ENCODE measurements at regions not wholly inside any gene's neighbourhood (a gene's known extent, or its start where the extent isn't known, plus 50 kb on each side); places are given as distances from the start of the nearest gene placed in this dataset.

- Histone ChIP-seq H3K27me3 (ENCODE audit: insufficient read depth, low read depth) (no peaks in the 10 kb centered on the region), H3K27ac (no peak overlapping the region), H3K9me2 (ENCODE audit: insufficient read depth) (no peaks in the 10 kb centered on the region), H3K4me2 (no peak overlapping the region), H3K36me3 (ENCODE audit: low read depth) (no peaks in the 10 kb centered on the region), H2AFZ (no peak overlapping the region), H3K9me3 (ENCODE audit: insufficient read depth, low read depth) (0 out of 2 replicates have a peak, but pooled peaks cover 3% of the 10 kb centered on the region), H3K4me1 (replicated peaks; ENCODE audit: insufficient read depth) (no peaks in the 10 kb centered on the region), H3K4me3 (no peak overlapping the region), H3F3A (ENCODE audit: insufficient read depth, low read depth) (no peaks in the 10 kb centered on the region), H4K20me1 (ENCODE audit: insufficient read depth) (no peaks in the 10 kb centered on the region), H3K79me2 (ENCODE audit: low read depth) (no peaks in the 10 kb centered on the region)
- ChIA-PET POLR2A (ENCODE audit: unreplicated experiment) (no interaction called here), CTCF (no interaction called here)
- no TSS peak for BruUV-seq (replicated peaks)
- TF ChIP-seq EZH2 (IDR thresholded peaks at IDR 0.05; ENCODE audit: low read depth), result no peak
- DNase-seq, result no peak
- intact Hi-C loops (cut with micrococcal nuclease; ENCODE audit: unreplicated experiment), result no loop called here
Measured at GRCh38 chr4:155478336-155478835, 101.6 kb upstream of the MAP9 start.

- ChIA-PET CTCF (no interaction called here), POLR2A (ENCODE audit: unreplicated experiment) (no interaction called here)
- 0 out of 2 replicates have a peak, but pooled peaks cover 3% of the 10 kb centered on the region for H3K9me3 ChIP-seq (ENCODE audit: insufficient read depth, low read depth)
- BruUV-seq (replicated peaks), result no TSS peak
- intact Hi-C loops (cut with micrococcal nuclease; ENCODE audit: unreplicated experiment), result no loop called here
- H4K20me1 ChIP-seq (ENCODE audit: insufficient read depth), result no peaks in the 10 kb centered on the region
- no peaks in the 10 kb centered on the region for H3K27me3 ChIP-seq (ENCODE audit: insufficient read depth, low read depth)
- H3K27ac ChIP-seq, result no peak overlapping the region
- H3K4me3 ChIP-seq, result no peak overlapping the region
- no peak overlapping the region for H2AFZ ChIP-seq
- no peaks in the 10 kb centered on the region for H3K9me2 ChIP-seq (ENCODE audit: insufficient read depth)
- H3K4me1 ChIP-seq (replicated peaks; ENCODE audit: insufficient read depth), result no peaks in the 10 kb centered on the region
- no peak overlapping the region for H3K4me2 ChIP-seq
- DNase-seq, result no peak
- no peaks in the 10 kb centered on the region for H3K36me3 ChIP-seq (ENCODE audit: low read depth)
- H3F3A ChIP-seq (ENCODE audit: insufficient read depth, low read depth), result no peaks in the 10 kb centered on the region
- no peaks in the 10 kb centered on the region for H3K79me2 ChIP-seq (ENCODE audit: low read depth)
- no peak for TF ChIP-seq CTCF (conservative IDR thresholded peaks at IDR 0.05)
- TF ChIP-seq EZH2 (IDR thresholded peaks at IDR 0.05; ENCODE audit: low read depth), result no peak
Measured at GRCh38 chr4:155474758-155475157, 98.0 kb upstream of the MAP9 start.

GRCh38 chr4:155473420-155474095 is 96.8 kb upstream of the MAP9 start:
- H2AFZ ChIP-seq, result no peak overlapping the region
- no peaks in the 10 kb centered on the region for H3K27me3 ChIP-seq (ENCODE audit: insufficient read depth, low read depth)
- H3F3A ChIP-seq (ENCODE audit: insufficient read depth, low read depth), result no peaks in the 10 kb centered on the region
- 0 out of 2 replicates have a peak, but pooled peaks cover 3% of the 10 kb centered on the region for H3K9me3 ChIP-seq (ENCODE audit: insufficient read depth, low read depth)
- no peaks in the 10 kb centered on the region for H4K20me1 ChIP-seq (ENCODE audit: insufficient read depth)
- DNase-seq, result no peak
- no peak for TF ChIP-seq EZH2 (IDR thresholded peaks at IDR 0.05; ENCODE audit: low read depth)
- TF ChIP-seq CTCF (conservative IDR thresholded peaks at IDR 0.05), result no peak
- H3K4me3 ChIP-seq, result no peak overlapping the region
- H3K4me2 ChIP-seq, result no peak overlapping the region
- no peaks in the 10 kb centered on the region for H3K79me2 ChIP-seq (ENCODE audit: low read depth)
- H3K4me1 ChIP-seq (replicated peaks; ENCODE audit: insufficient read depth), result no peaks in the 10 kb centered on the region
- POLR2A ChIA-PET (ENCODE audit: unreplicated experiment), result interaction anchor here (0.7 kb wide), 1 partner anchor 177 kb away, joined by 4 read pairs; no protein-coding TSS in a partner anchor
- H3K9me2 ChIP-seq (ENCODE audit: insufficient read depth), result no peaks in the 10 kb centered on the region
- no peak overlapping the region for H3K27ac ChIP-seq
- CTCF ChIA-PET, result no interaction called here
- no TSS peak for BruUV-seq (replicated peaks)
- intact Hi-C loops (cut with micrococcal nuclease; ENCODE audit: unreplicated experiment), result no loop called here
- H3K36me3 ChIP-seq (ENCODE audit: low read depth), result no peaks in the 10 kb centered on the region

- no peaks in the 10 kb centered on the region for H3F3A ChIP-seq (ENCODE audit: insufficient read depth, low read depth)
- no peak overlapping the region for H3K4me2 ChIP-seq
- H3K27me3 ChIP-seq (ENCODE audit: insufficient read depth, low read depth), result no peaks in the 10 kb centered on the region
- TF ChIP-seq EZH2 (IDR thresholded peaks at IDR 0.05; ENCODE audit: low read depth), result no peak
- no peak for TF ChIP-seq CTCF (conservative IDR thresholded peaks at IDR 0.05)
- H3K4me1 ChIP-seq (replicated peaks; ENCODE audit: insufficient read depth), result no peaks in the 10 kb centered on the region
- no peaks in the 10 kb centered on the region for H3K9me3 ChIP-seq (ENCODE audit: insufficient read depth, low read depth)
- no peaks in the 10 kb centered on the region for H3K36me3 ChIP-seq (ENCODE audit: low read depth)
- CTCF ChIA-PET, result no interaction called here
- no peaks in the 10 kb centered on the region for H3K9me2 ChIP-seq (ENCODE audit: insufficient read depth)
- no peaks in the 10 kb centered on the region for H3K79me2 ChIP-seq (ENCODE audit: low read depth)
- no peak overlapping the region for H3K27ac ChIP-seq
- BruUV-seq (replicated peaks), result no TSS peak
- POLR2A ChIA-PET (ENCODE audit: unreplicated experiment), result no interaction called here
- H3K4me3 ChIP-seq, result no peak overlapping the region
- intact Hi-C loops (cut with micrococcal nuclease; ENCODE audit: unreplicated experiment), result no loop called here
- DNase-seq, result no peak
- H2AFZ ChIP-seq, result no peak overlapping the region
- H4K20me1 ChIP-seq (ENCODE audit: insufficient read depth), result no peaks in the 10 kb centered on the region
Measured at GRCh38 chr4:155468282-155468681, 91.5 kb upstream of the MAP9 start.
